HepG2 (cell line): ENCODE measurements at regions not wholly inside any gene's neighbourhood (a gene's known extent, or its start where the extent isn't known, plus 50 kb on each side); places are given as distances from the start of the nearest gene placed in this dataset.
A peak's percentile ranks its signal among the peaks of the same experiment; 100 is the strongest.

Experiments
- ATAC-seq: fragments of 200-7000 bp; cut with Tn5 transposase; 3 replicates; pipeline ENCODE4 v1.9.1; 2020; ENCODE audit warnings: mild to moderate bottlenecking, moderate library complexity
- BruUV-seq: library from RNA; stranded (reverse); fragments of 400-500 nt; replicated peaks from 2 replicates; lab custom pipeline; 2021; lab: Mats Ljungman, UMichigan
- CTCF ChIA-PET: fragments of 300-600 bp; formaldehyde crosslinking; extraction: SDS; loops from one replicate; lab custom pipeline; 2021; ENCODE audit warnings: low total read pairs, inconsistent platforms, low intra/inter-chr PET ratio; lab: Yijun Ruan, JAX
- POLR2A ChIA-PET: fragments of 350-600 bp; sonication (Branson Sonifier 250); formaldehyde crosslinking; loops from one replicate; lab custom pipeline; 2020; ENCODE audit warnings: antibody characterized with exemption, inconsistent platforms; lab: Yijun Ruan, JAX
- DNase-seq: peaks from one replicate; pipeline ENCODE4 v3.0.0-alpha.2; 2015; ENCODE audit warnings: low spot score
- FAIRE-seq: peaks from 3 replicates; lab custom pipeline; 2011; peaks lifted over from hg19 to GRCh38; lab: Jason Lieb, UNC
- H2AFZ ChIP-seq: one replicate; pipeline ENCODE4 v1.6.1; 2011; ENCODE audit warnings: low read length, inconsistent platforms
- H3K27ac ChIP-seq: fragments of 300-600 bp; 3 replicates; pipeline ENCODE4 v1.8.0; 2011; ENCODE audit warnings: mixed run types, mild to moderate bottlenecking, mixed read lengths, low read length, inconsistent platforms; ENCODE audit not compliant: insufficient read depth; ENCODE audit errors: extremely low read length
- H3K27me3 ChIP-seq, 2 experiments: fragments of 200-600 bp in 1 of 2; 2 replicates in 1 of 2; 3 replicates in 1 of 2; pipeline versions ENCODE4 v1.6.0 to v1.8.0; 2011; ENCODE audit warnings: low read length in 2 of 2, mild to moderate bottlenecking in 2 of 2, moderate library complexity in 2 of 2, inconsistent platforms in 1 of 2; ENCODE audit not compliant: insufficient read depth in 2 of 2, control insufficient read depth in 1 of 2
- H3K36me3 ChIP-seq, 2 experiments: fragments of 200-600 bp in 1 of 2; replicated peaks in 1 of 2; 2 replicates in 1 of 2; 3 replicates in 1 of 2; pipeline versions ENCODE4 v1.5.1 to v1.8.0; 2011; ENCODE audit warnings: low read length in 2 of 2, inconsistent platforms in 1 of 2; ENCODE audit not compliant: insufficient read depth in 2 of 2, control insufficient read depth in 1 of 2
- H3K4me1 ChIP-seq: 2 replicates; pipeline ENCODE4 v1.5.1; 2012; ENCODE audit warnings: low read length, inconsistent platforms; ENCODE audit not compliant: insufficient read depth
- H3K4me2 ChIP-seq: 2 replicates; pipeline ENCODE4 v1.6.0; 2011; ENCODE audit warnings: low read depth, low read length, inconsistent platforms
- H3K4me3 ChIP-seq, 3 experiments: fragments of 200-600 bp in 1 of 3; sonication (generic), shearing (Covaris generic) in 1 of 3; replicated peaks in 1 of 3; 2 replicates each; pipeline ENCODE4 v1.5.1; 2011 to 2016; ENCODE audit warnings: low read length in 3 of 3, inconsistent platforms in 2 of 3, low read depth in 2 of 3, mild to moderate bottlenecking in 2 of 3, control low read depth in 1 of 3, mixed read lengths in 1 of 3; ENCODE audit not compliant: insufficient read depth in 1 of 3
- H3K79me2 ChIP-seq: one replicate; pipeline ENCODE4 v1.6.1; 2011; ENCODE audit warnings: low read length, inconsistent platforms; ENCODE audit not compliant: insufficient read depth
- H3K9ac ChIP-seq: 2 replicates; pipeline ENCODE4 v1.6.0; 2011; ENCODE audit warnings: mild to moderate bottlenecking, low read depth, low read length, inconsistent platforms; ENCODE audit not compliant: insufficient read depth
- H3K9me3 ChIP-seq: 2 replicates; pipeline ENCODE4 v1.5.1; 2012; ENCODE audit warnings: mild to moderate bottlenecking, low read length
- H4K20me1 ChIP-seq: 2 replicates; pipeline ENCODE4 v1.6.0; 2011; ENCODE audit warnings: inconsistent platforms, mild to moderate bottlenecking, low read length, moderate library complexity; ENCODE audit not compliant: insufficient read depth
- BCL6 ChIP-seq: IDR thresholded peaks from 2 replicates; pipeline ENCODE4 v1.6.1; 2016; ENCODE audit warnings: missing genetic modification reagents, missing compliant biosample characterization
- CEBPG ChIP-seq: IDR thresholded peaks from 2 replicates; pipeline ENCODE4 v1.6.1; 2016
- DR1 ChIP-seq: sonication (generic); formaldehyde crosslinking; IDR thresholded peaks from 2 replicates; pipeline ENCODE4 v1.8.0; 2021; ENCODE audit warnings: mild to moderate bottlenecking, missing genetic modification reagents, inconsistent platforms
- E2F5 ChIP-seq: sonication (generic); formaldehyde crosslinking; conservative IDR thresholded peaks from 2 replicates; pipeline ENCODE4 v1.4.0; 2020; ENCODE audit warnings: missing genetic modification reagents
- HOXD1 ChIP-seq: sonication (generic); formaldehyde crosslinking; IDR thresholded peaks from 2 replicates; pipeline ENCODE4 v1.5.0; 2020; ENCODE audit warnings: missing genetic modification reagents
- NR2C2 ChIP-seq: sonication (generic); formaldehyde crosslinking; IDR thresholded peaks from 2 replicates; pipeline ENCODE4 v1.4.0; 2020; ENCODE audit warnings: missing genetic modification reagents, mild to moderate bottlenecking, moderate library complexity, borderline replicate concordance
- POGZ ChIP-seq: sonication (generic); formaldehyde crosslinking; IDR thresholded peaks from 2 replicates; pipeline ENCODE4 v1.4.0; 2020; ENCODE audit warnings: mild to moderate bottlenecking, missing genetic modification reagents
- RARA ChIP-seq: IDR thresholded peaks from 2 replicates; pipeline ENCODE4 v1.6.1; 2016; ENCODE audit warnings: missing genetic modification reagents, missing compliant biosample characterization
- RXRB ChIP-seq: IDR thresholded peaks from 2 replicates; pipeline ENCODE4 v1.6.1; 2016; ENCODE audit warnings: borderline replicate concordance, missing genetic modification reagents, missing compliant biosample characterization
- SAP130 ChIP-seq: IDR thresholded peaks from 2 replicates; pipeline ENCODE4 v1.6.1; 2016; ENCODE audit warnings: low read depth
- SCMH1 ChIP-seq: sonication (generic); formaldehyde crosslinking; IDR thresholded peaks from 2 replicates; pipeline ENCODE4 v1.9.0; 2021; ENCODE audit warnings: missing genetic modification reagents, mild to moderate bottlenecking, borderline replicate concordance
- TRIM24 ChIP-seq: sonication (generic); formaldehyde crosslinking; IDR thresholded peaks from 2 replicates; pipeline ENCODE4 v1.8.0; 2022; ENCODE audit warnings: mild to moderate bottlenecking, missing genetic modification reagents
- WIZ ChIP-seq: sonication (generic); formaldehyde crosslinking; IDR thresholded peaks from 2 replicates; pipeline ENCODE4 v1.5.1; 2020; ENCODE audit warnings: mild to moderate bottlenecking, missing genetic modification reagents
- ZBTB8A ChIP-seq: sonication (generic); formaldehyde crosslinking; IDR thresholded peaks from 2 replicates; pipeline ENCODE4 v1.4.0; 2020; ENCODE audit warnings: mild to moderate bottlenecking, low read depth, missing genetic modification reagents, borderline replicate concordance
- ZNF24 ChIP-seq: fragments of 450-650 bp; IDR thresholded peaks from 2 replicates; pipeline ENCODE4 v1.6.1; 2017; ENCODE audit warnings: antibody characterized with exemption, mild to moderate bottlenecking
- ZNF513 ChIP-seq: sonication (generic); formaldehyde crosslinking; conservative IDR thresholded peaks from 2 replicates; pipeline ENCODE4 v1.5.0; 2020; ENCODE audit warnings: missing genetic modification reagents
- ZNF547 ChIP-seq: sonication (generic); formaldehyde crosslinking; IDR thresholded peaks from 2 replicates; pipeline ENCODE4 v1.5.1; 2020; ENCODE audit warnings: mild to moderate bottlenecking, missing genetic modification reagents
- ZNF556 ChIP-seq: sonication (generic); formaldehyde crosslinking; IDR thresholded peaks from 2 replicates; pipeline ENCODE4 v1.4.0; 2020; ENCODE audit warnings: mild to moderate bottlenecking, missing genetic modification reagents, borderline replicate concordance
- WGBS: methylation state at CpG from one replicate; pipeline ENCODE4 v1.1.6; 2017; ENCODE audit warnings: low lambda C conversion rate; 5-methylcytosine and 5-hydroxymethylcytosine counted together
- in situ Hi-C: cut with HindIII; loops from 2 replicates; pipeline ENCODE4 v1.10.0; 2017; ENCODE audit warnings: low pct_unique_long_range_greater_than_20kb; ENCODE audit not compliant: extremely low pct_ligation_motif_present
- intact Hi-C: fragments of 100-400 bp; cut with micrococcal nuclease; formaldehyde crosslinking; loops from one replicate; pipeline ENCODE4 v1.10.0; 2022; ENCODE audit not compliant: unreplicated experiment

- TF ChIP-seq TRIM24 (CRISPR knock-in tag) (no peak), SCMH1 (CRISPR knock-in tag) (no peak), RXRB (CRISPR knock-in tag) (no peak), ZBTB8A (CRISPR knock-in tag) (no peak)
- Histone ChIP-seq H3K4me3 (no peak overlapping the region), H4K20me1 (no peaks in the 10 kb centered on the region), H3K4me2 (no peak overlapping the region), H3K4me1 (peaks cover 28% of the 10 kb centered on the region), H3K27me3 (no peaks in the 10 kb centered on the region), H3K27ac (no peak overlapping the region), H3K36me3 (no peaks in the 10 kb centered on the region), H3K79me2 (no peaks in the 10 kb centered on the region), H3K9ac (no peak overlapping the region), H2AFZ (no peak overlapping the region), H3K9me3 (no peaks in the 10 kb centered on the region)
- ATAC-seq (no peak), FAIRE-seq (no peak), DNase-seq (no peak)
- CTCF ChIA-PET: no interaction called here
- intact Hi-C loops (no loop called here), in situ Hi-C loops (no loop called here)
- POLR2A ChIA-PET: no interaction called here
- no TSS peak for BruUV-seq
Observed at GRCh38 chr12:65628061-65628460, 196.2 kb upstream of the HMGA2 start.

- TF ChIP-seq DR1 (no peak), ZNF513 (CRISPR knock-in tag) (no peak), SAP130 (CRISPR knock-in tag) (no peak), WIZ (no peak), ZNF556 (CRISPR knock-in tag) (no peak), E2F5 (CRISPR knock-in tag) (no peak), CEBPG (CRISPR knock-in tag) (no peak), RARA (CRISPR knock-in tag) (no peak), NR2C2 (CRISPR knock-in tag) (no peak), ZNF547 (CRISPR knock-in tag) (no peak), BCL6 (CRISPR knock-in tag) (0 out of 2 replicates have a peak, but pooled peaks have one; percentile 26), ZNF24 (peak; percentile 87), POGZ (no peak), HOXD1 (CRISPR knock-in tag) (no peak)
- Histone ChIP-seq H3K9me3 (no peaks in the 10 kb centered on the region), H3K4me1 (peaks cover 43% of the 10 kb centered on the region), H3K79me2 (no peaks in the 10 kb centered on the region), H3K9ac (no peak overlapping the region), H4K20me1 (no peaks in the 10 kb centered on the region), H3K36me3 (no peaks in the 10 kb centered on the region), H3K4me2 (no peak overlapping the region), H2AFZ (no peak overlapping the region), H3K27ac (no peak overlapping the region), H3K27me3 (no peaks in the 10 kb centered on the region), H3K4me3 (no peak overlapping the region)
- no TSS peak for BruUV-seq
- CTCF ChIA-PET: no interaction called here
- intact Hi-C loops (no loop called here), in situ Hi-C loops (no loop called here)
- DNase-seq (no peak), FAIRE-seq (no peak), ATAC-seq (no peak)
- POLR2A ChIA-PET: no interaction called here
- 13% methylated on average over 3 of the region's 3 CpGs for WGBS
Observed at GRCh38 chr12:65630555-65630954, 193.7 kb upstream of the HMGA2 start.
